Endometrium (tissue), 2 donors: ENCODE measurements at regions not wholly inside any gene's neighbourhood (a gene's known extent, or its start where the extent isn't known, plus 50 kb on each side); places are given as distances from the start of the nearest gene placed in this dataset.

Experiments
- FAIRE-seq: peaks from 2 replicates; lab custom pipeline; 2012; peaks lifted over from hg19 to GRCh38; lab: Jason Lieb, UNC
- donor health status: control.
- donor health status: control.

DNA sequence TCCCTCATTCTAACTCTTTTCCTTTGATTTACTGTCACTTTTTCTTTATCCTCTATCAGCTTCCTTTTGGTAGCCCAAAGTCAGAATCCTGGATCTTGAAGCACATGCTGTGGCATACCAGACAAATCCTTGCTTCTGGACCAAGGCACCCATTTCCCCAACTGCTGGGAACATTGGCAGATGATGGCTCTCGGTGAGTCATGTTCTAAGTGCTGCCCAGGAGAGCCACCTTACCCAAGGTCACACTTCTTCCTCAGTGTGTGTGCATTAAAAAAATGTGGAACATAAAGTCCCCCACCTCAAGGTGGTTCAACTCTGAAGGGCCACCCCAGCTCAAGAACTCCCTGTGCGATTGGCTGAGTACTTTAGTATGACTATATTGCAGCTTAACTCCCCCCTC, 141.4 kb upstream of the PUM3 start:
- no peak for FAIRE-seq

DNA sequence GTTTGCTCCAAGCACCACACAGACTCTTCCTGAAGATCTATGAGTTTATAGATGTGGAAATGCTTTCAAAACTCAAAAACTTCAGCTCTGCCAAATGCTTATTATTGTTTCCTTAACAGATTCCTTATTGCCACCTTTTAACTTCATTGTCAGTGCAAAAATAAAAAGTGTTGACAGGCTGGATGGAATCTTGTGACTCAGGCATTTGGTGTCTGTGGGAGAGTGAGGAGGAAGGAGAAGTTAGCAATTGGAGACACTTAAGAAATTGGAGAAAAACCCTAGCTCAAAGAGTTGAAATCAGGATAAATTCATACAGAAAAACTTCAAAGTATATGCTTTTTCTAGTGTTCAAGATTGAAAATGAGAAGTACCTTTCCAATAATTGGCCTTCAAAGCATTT, 140.6 kb upstream of the PUM3 start:
- no peak for FAIRE-seq

DNA sequence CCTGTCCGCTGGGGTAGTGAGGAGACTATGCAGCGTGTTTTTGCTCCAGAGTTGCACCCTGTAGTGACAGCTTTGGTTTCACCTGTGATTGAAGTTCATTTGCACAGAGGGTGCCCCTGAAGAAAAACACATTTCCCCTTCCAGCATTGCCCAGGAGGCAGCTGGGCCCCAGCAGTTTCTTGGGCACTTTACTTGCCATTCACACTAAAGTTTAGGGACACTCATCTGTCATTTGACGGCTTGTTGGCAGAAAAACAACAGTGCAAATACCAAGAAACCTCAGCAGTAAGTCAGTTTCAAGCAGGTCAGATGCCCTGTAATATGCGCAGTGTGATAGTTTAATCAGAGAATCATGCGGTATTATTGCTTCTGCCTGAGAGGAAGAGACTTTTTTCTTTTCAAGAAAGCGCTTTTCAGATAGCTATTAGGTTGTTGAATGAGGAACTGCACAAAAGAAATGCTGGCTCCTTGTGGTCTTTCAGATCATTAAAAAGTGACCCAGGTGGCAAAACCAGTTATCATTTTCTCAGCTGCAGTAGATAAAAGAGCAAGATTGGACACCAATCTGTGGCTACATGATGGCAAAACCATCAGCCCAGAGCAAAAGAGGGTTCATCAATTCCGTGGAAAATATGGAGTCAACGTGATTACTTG, 136.2 kb upstream of the PUM3 start:
- no peak for FAIRE-seq

DNA sequence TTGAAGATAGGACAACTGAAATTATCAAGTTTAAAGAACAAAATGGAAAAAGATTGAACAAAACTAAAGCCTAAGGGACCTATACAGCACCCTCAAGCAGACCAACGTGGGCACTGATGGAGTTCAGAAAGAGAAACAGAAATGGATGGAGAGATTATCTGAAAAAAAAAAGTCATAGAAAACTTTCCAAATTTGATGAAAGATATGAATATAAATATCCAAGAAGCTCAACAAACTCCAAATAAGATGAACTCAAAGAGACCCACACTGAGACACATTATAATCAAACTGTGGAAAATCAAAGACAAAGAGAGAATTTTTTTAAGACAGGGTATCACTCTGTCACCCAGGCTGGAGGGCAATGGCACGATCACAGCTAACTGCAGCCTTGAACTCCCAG, 128.6 kb upstream of the PUM3 start:
- no peak for FAIRE-seq

DNA sequence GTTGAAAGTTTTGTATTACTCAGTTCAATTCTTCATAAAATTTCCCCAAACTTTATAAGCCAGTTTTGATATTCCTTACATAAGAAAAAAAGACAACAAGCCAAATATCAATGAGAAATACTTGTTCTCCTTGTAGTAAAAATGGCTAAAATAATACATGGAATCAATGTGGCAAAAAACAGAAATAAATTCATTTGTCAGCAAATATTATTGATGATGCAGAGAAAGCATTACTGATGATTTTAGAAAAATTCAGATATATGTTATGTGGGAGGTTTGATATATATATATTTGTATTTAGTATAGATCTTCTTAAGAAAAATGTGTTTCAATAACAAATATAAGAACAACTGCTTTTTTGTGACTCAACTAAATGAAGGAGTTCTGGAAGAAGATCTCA, 127.0 kb upstream of the PUM3 start:
- FAIRE-seq, result no peak

DNA sequence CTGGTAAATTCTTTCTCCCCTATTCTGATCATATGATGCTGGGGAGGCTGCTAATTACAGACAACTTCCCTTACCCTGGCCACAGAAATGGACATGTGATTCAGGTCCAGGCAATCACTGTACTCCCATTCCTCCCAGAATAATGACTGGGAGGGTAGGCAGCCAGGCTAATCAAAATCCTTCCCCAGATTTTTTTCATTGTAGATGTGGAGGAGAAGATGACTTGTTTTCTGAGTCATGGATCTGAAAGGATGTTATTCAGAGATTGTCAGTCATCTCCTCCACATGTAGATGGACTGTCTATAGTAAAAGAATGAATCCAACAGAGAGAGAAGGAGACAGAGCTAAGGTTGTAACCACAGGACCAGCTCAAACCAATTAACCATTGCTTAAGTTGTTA, 123.9 kb upstream of the PUM3 start:
- no peak for FAIRE-seq

DNA sequence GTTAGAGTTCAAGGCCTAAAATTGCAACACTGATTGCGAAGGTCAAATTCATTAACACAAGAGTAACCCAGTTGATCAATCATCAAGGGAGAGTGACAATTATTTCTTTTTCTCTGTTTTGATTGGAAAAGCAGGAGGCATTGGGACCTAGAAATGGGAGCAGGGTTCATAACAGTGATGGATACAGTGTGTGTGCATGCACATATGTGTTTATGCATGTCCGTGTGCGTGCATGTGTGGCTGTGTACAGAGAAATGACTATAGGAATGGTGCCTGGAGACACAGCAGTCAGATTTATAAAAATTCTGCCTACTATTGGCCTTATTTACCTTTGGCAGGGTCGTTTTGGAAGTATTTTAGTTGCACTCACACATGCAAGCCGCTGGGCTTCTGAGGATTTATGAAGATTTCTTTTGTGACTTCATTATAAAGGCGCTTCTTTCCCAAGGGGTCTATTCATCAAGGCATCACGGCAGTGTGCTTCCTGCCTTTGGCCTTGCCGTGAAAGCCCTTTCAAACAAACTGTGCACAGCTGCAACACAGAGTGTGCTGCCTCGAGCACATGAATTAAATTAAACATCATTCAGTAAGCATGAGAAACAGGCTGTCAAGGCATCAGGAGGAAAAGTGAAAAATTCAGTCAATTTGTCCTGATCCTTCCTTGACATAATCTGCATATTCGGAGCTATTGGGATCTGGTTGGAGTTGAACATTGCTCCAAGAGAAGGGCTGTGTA, 122.8 kb upstream of the PUM3 start:
- no peak for FAIRE-seq

DNA sequence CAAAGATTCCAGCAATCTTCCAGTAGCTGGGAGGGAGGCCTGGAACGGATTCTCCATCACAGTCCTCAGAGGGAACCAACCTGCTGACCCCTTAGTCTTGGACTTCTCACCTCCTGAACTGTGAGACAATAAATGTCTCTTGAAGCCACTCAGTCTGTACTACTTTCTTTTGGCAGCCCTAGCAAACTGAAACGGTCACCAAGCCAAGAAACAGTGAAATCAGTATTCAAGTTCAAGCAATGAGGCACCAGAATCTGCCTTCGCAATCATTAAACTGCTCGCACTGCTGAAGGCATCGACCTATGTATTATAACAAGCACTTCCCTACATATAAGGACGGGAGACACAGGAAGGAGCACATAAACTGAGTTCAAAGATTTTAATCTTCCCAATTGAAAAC, 120.6 kb upstream of the PUM3 start:
- no peak for FAIRE-seq

DNA sequence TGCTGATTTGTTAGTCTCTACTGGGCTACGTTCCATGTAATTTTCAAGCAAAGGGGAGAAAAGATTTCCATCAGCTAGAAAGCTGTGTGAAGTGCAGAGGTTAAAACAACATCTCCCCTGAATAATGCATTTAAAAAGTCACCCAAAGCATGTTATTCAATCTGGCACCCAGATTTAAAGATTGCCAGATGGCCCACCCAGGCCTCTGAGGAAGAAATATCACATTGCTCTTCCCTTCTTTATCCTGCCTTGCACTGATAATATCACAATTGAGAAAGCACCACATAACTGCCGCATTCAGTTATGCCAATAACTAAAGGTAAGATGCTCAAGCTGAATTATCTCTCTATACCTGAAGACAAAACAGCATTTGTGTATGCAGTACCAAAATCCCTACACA, 119.4 kb upstream of the PUM3 start:
- FAIRE-seq, result no peak

DNA sequence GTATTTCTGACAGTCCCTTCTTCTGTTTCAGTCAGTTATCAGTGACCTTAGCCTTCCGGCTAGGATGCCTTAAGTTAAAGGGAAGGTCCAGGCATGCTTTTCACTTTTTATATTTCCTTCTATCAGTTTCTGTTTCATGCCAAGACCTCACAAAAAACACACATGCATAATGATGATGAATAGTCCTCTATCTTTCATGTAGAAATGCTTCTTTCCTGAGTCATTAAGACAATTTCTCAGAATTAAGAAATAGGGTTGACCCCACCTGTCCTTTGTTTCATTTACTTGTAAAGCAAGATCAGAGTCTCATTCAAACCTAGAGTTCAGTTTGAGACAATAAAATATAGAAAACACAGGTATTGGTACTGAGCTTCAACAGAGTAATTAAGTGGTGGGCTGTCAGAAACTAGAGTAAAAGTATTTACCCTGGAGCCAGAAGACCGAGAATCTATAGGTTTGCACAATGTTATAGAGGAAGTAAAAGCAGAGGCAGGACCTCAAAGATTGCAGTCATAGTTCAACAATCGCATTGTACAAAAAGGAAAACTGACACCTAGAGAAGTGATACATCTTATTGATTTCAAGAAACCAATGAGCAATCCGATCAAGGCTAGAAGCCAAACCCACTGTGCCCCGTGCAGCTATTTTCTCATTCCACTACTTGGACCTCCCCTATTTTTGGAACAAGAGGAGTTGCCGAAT, 118.7 kb upstream of the PUM3 start:
- FAIRE-seq, result no peak

DNA sequence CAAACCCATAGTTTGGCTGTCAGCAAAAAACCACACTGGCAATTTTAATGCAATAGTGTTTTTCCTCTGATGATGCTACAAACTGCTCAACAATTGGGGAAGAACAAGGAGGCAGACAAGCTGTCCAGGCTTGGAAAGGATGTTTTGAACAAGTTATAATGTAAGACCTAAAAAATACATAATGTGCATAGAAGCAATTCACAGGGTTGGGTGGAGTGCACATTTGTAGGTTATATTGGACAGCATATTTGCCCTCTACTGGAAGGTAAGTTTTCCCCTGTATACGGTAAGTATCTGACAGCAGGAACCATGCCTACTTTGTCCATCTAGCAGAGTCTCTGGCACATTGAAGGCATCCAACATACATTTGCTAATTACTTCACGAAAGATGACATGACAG, 114.3 kb upstream of the PUM3 start:
- FAIRE-seq, result no peak

DNA sequence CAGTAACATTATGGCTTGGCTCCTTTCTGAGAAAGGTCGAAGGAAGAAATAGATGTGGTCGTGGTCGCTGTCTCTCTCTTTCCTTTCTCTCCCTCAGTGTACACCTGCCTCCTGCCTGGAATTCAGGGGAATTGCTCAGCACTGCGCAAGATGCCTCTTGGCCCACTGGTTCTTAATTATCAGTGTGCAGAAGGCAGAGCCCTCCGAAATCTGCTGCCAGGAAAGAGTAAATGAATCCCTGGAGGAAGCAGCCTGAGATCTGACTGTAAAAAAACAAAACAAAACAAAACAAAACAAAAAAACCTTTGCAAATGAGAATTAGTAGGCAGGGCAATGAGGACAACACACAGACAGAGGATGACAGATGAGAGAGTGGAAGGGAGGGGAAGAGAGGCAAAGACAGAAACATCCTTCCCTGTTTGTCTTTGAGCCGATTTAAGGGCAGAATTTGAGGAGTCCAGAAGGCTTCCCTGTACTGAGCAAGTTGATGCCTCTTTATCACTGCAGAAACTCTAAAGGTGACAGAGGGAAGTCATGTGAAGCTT, 113.8 kb upstream of the PUM3 start:
- no peak for FAIRE-seq

DNA sequence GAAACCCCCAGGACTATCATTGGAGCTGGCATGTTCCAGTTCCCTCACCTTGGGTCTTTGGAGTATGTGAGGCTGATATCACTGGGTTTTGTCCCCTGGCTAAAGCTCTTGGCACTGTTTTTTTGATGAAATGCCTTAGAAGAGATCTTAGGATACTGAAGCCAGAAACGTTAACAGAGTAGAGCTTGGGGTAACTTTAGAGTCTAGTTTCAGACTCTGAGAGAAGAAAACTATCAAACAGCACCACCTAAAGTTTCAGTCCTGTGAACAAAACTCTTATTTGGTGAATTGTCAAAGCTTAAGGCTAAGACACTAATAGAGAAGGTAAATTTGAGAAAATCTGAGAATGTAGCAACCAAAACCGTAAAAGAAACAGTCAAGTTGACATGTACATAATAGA, 111.7 kb upstream of the PUM3 start:
- FAIRE-seq, result no peak

DNA sequence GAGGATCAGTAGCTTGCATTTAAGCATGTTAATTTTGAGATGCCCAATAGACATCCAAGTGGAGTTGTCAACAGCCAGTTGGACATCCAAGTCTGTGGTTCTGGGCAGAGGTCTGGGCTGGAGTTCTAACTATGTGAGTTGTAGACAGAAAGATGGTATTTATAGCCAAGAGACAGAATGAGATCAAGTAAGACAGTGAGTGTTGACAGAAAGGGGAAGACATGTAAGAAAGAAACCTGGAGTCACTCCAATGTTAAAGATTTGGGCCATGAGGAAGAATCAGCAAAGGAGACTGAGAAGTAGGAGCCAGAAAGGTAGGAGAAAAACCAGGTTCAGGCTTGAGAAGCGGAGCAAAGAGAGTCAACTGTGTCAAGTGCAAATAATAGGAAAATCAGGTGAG, 95.5 kb upstream of the PUM3 start:
- no peak for FAIRE-seq

DNA sequence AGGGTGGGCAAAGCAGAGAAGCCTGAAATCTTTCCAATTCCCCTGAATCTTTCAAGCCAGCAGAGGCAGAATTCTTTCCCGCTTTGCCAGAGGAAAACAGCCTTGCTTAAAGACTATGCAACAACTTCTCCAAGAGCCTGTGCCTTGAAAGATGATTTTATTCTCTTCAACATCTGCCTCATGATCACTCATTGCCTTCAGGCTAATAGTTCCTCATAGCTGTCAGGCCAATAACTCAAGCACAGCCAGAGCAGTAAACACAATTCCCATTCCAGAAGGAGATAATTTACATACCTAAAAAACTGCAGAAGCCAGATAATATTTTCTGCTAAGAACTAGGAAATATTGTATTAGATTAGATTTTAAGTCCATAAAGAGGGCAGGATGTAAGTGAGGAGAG, 92.3 kb upstream of the PUM3 start:
- no peak for FAIRE-seq

DNA sequence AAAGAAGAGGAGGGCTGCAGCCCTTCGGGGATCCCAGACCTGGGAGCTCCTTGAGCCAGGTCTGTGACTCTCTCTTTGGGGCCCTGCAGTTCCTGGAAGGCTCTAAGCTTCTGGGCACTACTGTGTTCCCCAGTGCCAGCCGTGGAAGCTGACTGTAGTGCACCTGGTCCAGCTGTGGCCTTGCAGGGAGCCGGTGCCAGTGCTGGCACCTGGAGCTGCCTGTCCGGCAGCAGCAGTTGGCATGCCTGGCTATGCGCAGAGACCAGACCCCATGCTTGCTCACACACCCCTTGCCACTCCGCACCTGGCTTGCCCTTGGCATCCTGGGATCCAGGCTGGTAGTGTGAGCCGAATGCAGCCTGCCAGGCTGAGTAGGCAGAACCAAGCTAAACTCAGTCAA, 91.0 kb upstream of the PUM3 start:
- FAIRE-seq, result no peak

DNA sequence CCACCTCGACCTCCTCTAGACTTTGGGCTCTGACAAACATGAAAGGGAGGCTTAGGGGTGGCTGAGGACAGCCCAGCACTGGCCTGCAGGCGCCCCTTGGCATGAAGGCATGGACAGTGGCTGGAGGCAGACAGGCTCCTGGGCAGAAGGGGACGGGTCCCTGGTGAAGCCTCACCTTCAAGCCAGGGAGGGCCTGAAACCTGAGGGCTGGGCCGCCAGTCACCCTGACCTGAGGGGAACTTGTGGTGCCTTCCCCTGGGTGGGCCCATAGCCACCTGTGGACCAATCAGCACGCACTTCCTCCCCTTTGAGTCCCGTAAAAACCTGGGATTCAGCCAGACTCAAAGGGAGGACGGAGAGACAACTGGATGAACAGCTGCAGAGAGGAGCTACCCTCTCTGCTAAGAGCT, 90.4 kb upstream of the PUM3 start:
- no peak for FAIRE-seq

DNA sequence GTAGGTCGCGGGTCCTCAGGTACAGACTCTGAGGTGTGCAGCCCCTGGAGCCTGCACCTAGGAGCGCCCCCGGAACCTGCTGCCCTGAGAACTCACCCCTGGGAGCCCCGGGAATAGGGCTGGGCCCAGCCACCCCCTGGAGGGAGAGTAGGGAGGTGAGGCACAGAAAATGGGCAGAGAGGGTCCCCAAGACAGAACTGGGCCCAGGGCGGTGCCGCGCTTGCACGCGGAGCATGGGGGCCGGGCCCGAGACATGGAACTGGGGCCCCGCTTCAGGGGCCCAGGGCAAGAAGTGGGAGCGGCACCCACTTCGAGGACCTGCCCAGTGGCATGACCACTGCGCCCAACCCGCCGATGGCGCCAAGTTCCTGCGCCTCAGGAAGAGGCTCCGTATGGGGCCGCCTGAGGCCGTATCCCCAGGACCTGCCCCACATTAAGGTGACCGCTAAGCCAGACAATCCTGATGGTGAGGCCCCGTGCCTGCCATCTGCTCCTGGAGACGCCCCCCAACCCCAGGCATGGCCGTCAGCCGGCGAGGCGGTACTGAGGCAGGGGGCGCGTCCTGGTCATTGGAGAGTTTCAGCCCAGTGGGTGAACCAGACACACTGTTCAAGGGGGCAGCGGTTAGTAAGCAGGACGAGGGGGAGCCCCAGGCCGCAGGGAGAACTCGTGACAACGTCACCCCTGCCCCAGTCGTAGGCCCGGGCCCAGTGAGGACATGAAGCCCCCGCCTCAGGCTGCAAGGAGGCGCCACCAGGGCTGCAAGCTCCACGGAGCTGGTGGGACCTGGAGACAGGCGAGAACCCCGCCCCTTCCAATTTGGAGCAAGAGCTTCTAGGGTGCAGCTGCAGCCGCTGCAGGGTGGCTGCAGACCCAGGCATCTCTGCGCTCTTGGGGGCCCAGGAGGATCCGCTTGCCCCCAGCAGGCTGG, 89.5 kb upstream of the PUM3 start:
- FAIRE-seq, result no peak

DNA sequence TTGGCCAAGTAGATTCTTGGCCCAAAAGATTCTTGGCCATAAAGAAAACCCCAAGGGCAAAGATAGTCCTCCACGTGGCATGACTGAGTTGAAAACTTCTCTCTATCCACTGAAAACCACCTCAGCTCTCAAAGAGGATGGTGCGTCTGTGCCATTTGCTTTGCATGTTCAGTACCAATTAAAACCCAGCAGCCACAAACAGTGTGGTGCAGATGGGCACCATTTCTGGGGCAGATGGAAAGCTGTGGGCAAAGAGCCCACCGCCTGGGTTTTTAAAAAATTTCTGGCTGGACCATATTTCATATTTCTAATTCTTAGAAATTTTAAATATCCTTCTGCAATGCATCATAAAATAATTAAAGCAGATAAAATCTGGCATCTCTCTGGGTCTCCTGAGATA, 84.5 kb upstream of the PUM3 start:
- no peak for FAIRE-seq

DNA sequence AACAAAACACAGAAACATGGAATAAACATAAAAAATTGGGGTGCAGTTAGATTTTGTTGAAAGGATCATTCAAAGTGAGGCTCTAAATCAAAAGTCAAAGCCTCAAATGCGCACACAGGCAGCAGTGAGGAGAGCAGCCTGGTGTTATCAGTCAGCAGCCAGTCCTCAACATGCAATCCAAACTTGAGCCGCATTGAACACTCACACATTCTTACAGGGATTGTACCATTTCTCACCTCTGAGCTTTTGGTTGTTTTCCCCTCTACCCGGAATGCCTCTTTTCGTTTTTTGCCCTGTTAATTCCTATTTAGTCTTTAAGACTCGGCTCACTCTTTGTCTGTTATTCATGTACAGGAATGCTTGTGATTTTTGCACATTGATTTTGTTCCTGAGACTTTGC, 81.1 kb upstream of the PUM3 start:
- FAIRE-seq, result no peak

DNA sequence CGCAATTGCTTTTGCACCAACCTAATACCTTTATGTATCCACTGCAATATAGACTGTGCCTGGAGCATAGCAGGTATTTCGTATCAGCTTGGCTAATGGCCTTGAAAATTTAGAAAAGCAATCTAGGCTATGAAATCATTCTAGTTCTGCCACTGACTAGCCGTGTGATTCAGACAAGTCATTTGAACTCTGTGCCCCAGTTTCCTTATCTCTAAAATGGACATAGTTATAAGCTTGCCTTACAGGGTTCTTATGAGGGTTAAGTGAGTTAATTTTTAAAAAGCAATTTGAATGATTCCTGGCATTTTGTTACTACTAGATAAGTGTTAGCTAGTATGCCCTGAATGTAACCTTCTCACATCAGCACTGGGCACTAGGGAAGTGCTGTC, 80.5 kb upstream of the PUM3 start:
- FAIRE-seq, result no peak

DNA sequence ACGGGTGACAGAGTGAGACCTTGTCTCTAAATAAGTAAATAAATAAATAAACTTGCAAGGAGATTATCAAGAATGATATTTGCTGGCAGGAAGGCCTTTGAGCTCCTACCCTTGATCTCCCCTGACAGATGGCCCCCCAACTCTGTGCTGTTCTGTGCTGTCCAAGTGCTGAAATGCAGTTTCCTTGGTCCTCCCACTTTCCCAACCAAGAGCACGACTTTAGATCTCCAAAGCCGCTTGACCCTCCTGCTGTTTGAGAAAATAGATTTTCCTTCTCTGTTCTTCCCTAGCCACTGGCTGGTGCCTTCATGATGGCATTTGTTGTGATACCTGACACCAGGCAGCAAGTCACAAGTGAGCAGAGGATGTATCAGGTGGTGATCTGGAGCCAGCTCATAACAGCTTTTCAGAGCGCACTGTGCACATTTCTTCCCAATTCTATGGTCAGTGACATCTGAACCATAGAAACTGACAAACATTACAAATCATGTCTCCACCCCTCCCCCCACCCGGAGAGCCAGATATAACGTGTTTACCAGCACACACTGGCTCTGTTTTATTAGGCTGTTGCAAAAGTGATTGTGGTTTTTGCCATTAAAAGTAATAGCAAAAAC, 80.0 kb upstream of the PUM3 start:
- FAIRE-seq, result no peak
